ENCODE measurements at regions not wholly inside any gene's neighbourhood (a gene's known extent, or its start where the extent isn't known, plus 50 kb on each side); places are given as distances from the start of the nearest gene placed in this dataset.
"Not testable (repeated sequence)": the region's sequence is repeated elsewhere in the genome, so short reads cannot be mapped to it uniquely, and the experiment has no call there.

DNA sequence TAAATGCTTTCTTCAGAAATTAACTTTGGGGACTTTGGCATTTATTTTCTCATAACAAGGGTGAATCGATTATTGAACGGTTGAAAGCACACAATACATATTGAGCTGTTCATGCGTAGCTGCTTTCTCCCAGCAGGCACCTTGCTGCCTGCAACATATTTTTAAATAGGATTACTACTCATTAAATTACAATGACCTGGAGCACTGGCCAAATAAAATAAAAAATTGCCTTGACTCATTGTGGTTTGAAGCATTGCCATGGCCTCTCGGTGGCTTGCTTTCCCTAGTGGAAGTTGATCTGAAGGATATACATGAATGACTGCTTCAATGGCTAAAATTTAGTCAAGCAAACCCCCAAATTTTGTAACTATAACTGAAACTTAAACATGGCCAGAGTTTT is 181.6 kb upstream of the NUDT12 start:
- peaks cover 34% of the 10 kb centered on the region for H3K27me3 Mint-ChIP-seq (ENCODE audit: insufficient read depth, unreplicated experiment)
- DNase-seq (ENCODE audit: unreplicated experiment) = peak; percentile 81
- ChIA-PET POLR2A (interaction anchor here (0.7 kb wide), 1 partner anchor 125 kb away, joined by 3 read pairs; no protein-coding TSS in a partner anchor), CTCF (no interaction called here)
- TF ChIP-seq, protein P1, sequence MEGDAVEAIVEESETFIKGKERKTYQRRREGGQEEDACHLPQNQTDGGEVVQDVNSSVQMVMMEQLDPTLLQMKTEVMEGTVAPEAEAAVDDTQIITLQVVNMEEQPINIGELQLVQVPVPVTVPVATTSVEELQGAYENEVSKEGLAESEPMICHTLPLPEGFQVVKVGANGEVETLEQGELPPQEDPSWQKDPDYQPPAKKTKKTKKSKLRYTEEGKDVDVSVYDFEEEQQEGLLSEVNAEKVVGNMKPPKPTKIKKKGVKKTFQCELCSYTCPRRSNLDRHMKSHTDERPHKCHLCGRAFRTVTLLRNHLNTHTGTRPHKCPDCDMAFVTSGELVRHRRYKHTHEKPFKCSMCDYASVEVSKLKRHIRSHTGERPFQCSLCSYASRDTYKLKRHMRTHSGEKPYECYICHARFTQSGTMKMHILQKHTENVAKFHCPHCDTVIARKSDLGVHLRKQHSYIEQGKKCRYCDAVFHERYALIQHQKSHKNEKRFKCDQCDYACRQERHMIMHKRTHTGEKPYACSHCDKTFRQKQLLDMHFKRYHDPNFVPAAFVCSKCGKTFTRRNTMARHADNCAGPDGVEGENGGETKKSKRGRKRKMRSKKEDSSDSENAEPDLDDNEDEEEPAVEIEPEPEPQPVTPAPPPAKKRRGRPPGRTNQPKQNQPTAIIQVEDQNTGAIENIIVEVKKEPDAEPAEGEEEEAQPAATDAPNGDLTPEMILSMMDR (IDR thresholded peaks at IDR 0.05; ENCODE audit: unreplicated experiment) = no peak
- intact Hi-C loops (cut with micrococcal nuclease) = loop anchor here (10.0 kb wide), 1 partner anchor 119 kb away; no protein-coding TSS in a partner anchor
- BruUV-seq (replicated peaks) = no TSS peak
- no peaks in the 10 kb centered on the region for H3K36me3 Mint-ChIP-seq (ENCODE audit: insufficient read depth, unreplicated experiment)
- H3K4me1 Mint-ChIP-seq (ENCODE audit: insufficient read depth, unreplicated experiment) = peaks cover 15% of the 10 kb centered on the region
- H3K27ac Mint-ChIP-seq (ENCODE audit: low read depth, unreplicated experiment) = no peak overlapping the region
- H3K4me3 Mint-ChIP-seq (ENCODE audit: unreplicated experiment) = no peak overlapping the region
- no peaks in the 10 kb centered on the region for H3K9me3 Mint-ChIP-seq (ENCODE audit: unreplicated experiment)

DNA sequence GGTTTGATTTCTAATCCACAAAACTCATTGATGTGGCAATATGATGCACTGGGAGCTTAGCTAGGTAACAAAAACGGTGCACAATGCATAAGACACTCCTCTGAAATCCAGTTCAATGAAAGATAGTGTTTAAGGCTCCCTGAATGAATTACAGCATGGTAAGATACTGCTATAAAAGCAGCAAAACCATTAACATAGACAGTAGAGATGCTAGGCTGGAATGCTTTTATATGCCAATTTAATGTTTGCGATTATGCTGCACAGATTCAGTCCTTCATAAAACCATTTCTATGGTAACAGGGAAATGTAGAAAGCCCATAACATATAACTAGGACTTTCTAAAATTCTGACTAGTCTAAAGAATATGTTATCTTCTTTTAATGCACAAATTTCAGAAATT is 180.8 kb upstream of the NUDT12 start:
- intact Hi-C loops (cut with micrococcal nuclease) = loop anchor here (10.0 kb wide), 1 partner anchor 119 kb away; no protein-coding TSS in a partner anchor
- POLR2A ChIA-PET = interaction anchor here (0.5 to 1.3 kb wide), 4 partner anchors 9 to 687 kb away, joined by 3 to 5 read pairs (median 4); no protein-coding TSS in a partner anchor
- Mint-ChIP-seq H3K27ac (ENCODE audit: low read depth, unreplicated experiment) (no peak overlapping the region), H3K27me3 (ENCODE audit: insufficient read depth, unreplicated experiment) (peaks cover 34% of the 10 kb centered on the region), H3K36me3 (ENCODE audit: insufficient read depth, unreplicated experiment) (no peaks in the 10 kb centered on the region), H3K9me3 (ENCODE audit: unreplicated experiment) (no peaks in the 10 kb centered on the region), H3K4me3 (ENCODE audit: unreplicated experiment) (no peak overlapping the region), H3K4me1 (ENCODE audit: insufficient read depth, unreplicated experiment) (peaks cover 15% of the 10 kb centered on the region)
- no TSS peak for BruUV-seq (replicated peaks)
- no peak for DNase-seq (ENCODE audit: unreplicated experiment)
- TF ChIP-seq, protein P1 (IDR thresholded peaks at IDR 0.05; ENCODE audit: unreplicated experiment) = no peak
- CTCF ChIA-PET = no interaction called here

DNA sequence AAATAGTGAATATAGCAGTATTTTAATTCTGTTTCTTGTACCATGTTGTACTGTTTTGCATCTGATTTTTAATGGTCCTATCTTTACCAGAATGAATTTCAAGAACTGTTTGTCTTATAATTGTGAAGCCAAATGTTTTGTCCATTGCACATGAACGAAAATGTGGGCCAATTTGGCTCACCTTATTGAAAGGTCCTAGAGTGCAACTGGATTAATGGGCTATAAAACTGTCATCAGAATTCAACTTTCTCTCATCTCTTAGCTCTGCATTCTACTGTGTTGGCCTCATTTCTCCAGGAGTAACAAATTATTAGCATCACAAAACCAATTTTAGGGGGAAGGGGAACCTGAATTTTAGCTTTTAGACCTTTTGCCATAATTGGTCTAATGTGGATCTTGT is 179.4 kb upstream of the NUDT12 start:
- intact Hi-C loops (cut with micrococcal nuclease) = loop anchor here (10.0 kb wide), 1 partner anchor 117 kb away; no protein-coding TSS in a partner anchor
- CTCF ChIA-PET = no interaction called here
- DNase-seq (ENCODE audit: unreplicated experiment) = no peak
- no peaks in the 10 kb centered on the region for H3K36me3 Mint-ChIP-seq (ENCODE audit: insufficient read depth, unreplicated experiment)
- H3K4me3 Mint-ChIP-seq (ENCODE audit: unreplicated experiment) = no peak overlapping the region
- peaks cover 15% of the 10 kb centered on the region for H3K4me1 Mint-ChIP-seq (ENCODE audit: insufficient read depth, unreplicated experiment)
- H3K27me3 Mint-ChIP-seq (ENCODE audit: insufficient read depth, unreplicated experiment) = peaks cover 21% of the 10 kb centered on the region
- TF ChIP-seq, protein P1 (IDR thresholded peaks at IDR 0.05; ENCODE audit: unreplicated experiment) = no peak
- H3K27ac Mint-ChIP-seq (ENCODE audit: low read depth, unreplicated experiment) = no peak overlapping the region
- no TSS peak for BruUV-seq (replicated peaks)
- no peaks in the 10 kb centered on the region for H3K9me3 Mint-ChIP-seq (ENCODE audit: unreplicated experiment)
- POLR2A ChIA-PET = interaction anchor here (1.3 kb wide), 1 partner anchor 10 kb away, joined by 3 read pairs; no protein-coding TSS in a partner anchor

DNA sequence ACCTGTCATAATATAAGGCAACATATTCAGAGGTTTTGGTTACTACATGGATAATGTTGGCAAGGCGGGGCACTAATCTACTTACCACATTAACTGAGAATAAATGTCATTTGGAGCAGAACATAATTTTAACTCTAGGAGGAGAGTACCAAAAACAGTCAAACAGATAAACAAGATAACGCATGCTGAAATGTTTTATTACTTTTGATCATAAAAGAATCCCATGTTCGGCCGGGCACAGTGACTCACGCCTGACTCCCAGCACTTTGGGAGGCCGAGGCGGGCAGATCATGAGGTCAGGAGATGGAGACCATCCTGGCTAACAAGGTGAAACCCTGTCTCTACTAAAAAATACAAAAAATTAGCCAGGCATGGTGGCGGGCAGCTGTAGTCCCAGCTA is 173.8 kb upstream of the NUDT12 start:
- BruUV-seq (replicated peaks); H3K4me3 Mint-ChIP-seq (ENCODE audit: unreplicated experiment); POLR2A ChIA-PET; H3K36me3 Mint-ChIP-seq (ENCODE audit: insufficient read depth, unreplicated experiment); intact Hi-C loops (cut with micrococcal nuclease); H3K9me3 Mint-ChIP-seq (ENCODE audit: unreplicated experiment); H3K27ac Mint-ChIP-seq (ENCODE audit: low read depth, unreplicated experiment); H3K4me1 Mint-ChIP-seq (ENCODE audit: insufficient read depth, unreplicated experiment); DNase-seq (ENCODE audit: unreplicated experiment): not testable (repeated sequence)
- CTCF ChIA-PET = interaction anchor here (0.6 to 1.1 kb wide), 2 partner anchors 14 to 383 kb away, joined by 3 read pairs; no protein-coding TSS in a partner anchor
- peaks cover 27% of the 10 kb centered on the region for H3K27me3 Mint-ChIP-seq (ENCODE audit: insufficient read depth, unreplicated experiment)

DNA sequence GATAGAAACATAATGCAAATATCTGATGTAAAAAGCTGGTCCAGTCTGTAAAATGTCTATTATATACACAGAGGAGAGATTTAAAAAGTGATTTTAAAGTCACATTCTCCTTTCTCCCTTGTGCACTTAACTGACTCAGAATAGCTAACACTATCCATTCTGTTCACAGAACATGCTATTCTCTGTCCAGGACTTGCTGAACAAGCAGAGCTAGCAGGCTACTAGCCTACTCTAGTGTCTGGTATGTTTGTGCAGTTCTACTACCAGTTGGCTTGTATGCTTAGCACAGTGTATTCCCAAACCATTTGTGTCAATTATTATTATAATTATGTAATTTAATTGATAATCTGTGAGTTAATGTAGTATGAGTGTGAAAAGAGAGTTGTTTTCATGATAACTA is 161.7 kb upstream of the NUDT12 start:
- TF ChIP-seq, protein P1 (IDR thresholded peaks at IDR 0.05; ENCODE audit: unreplicated experiment) = no peak
- DNase-seq (ENCODE audit: unreplicated experiment) = no peak
- intact Hi-C loops (cut with micrococcal nuclease) = no loop called here
- Mint-ChIP-seq H3K4me3 (ENCODE audit: unreplicated experiment) (no peak overlapping the region), H3K27ac (ENCODE audit: low read depth, unreplicated experiment) (no peak overlapping the region), H3K27me3 (ENCODE audit: insufficient read depth, unreplicated experiment) (no peaks in the 10 kb centered on the region), H3K36me3 (ENCODE audit: insufficient read depth, unreplicated experiment) (no peaks in the 10 kb centered on the region), H3K4me1 (ENCODE audit: insufficient read depth, unreplicated experiment) (no peaks in the 10 kb centered on the region), H3K9me3 (ENCODE audit: unreplicated experiment) (no peaks in the 10 kb centered on the region)
- ChIA-PET CTCF (no interaction called here), POLR2A (no interaction called here)
- BruUV-seq (replicated peaks) = no TSS peak

Data from MCF 10A (cell line).